Keratinocyte (primary cell): ENCODE measurements at regions not wholly inside any gene's neighbourhood (a gene's known extent, or its start where the extent isn't known, plus 50 kb on each side); places are given as distances from the start of the nearest gene placed in this dataset.

ENCODE experiments used
- CTCF ChIP-seq, 3 experiments: IDR thresholded peaks in 1 of 3; conservative IDR thresholded peaks in 1 of 3; optimal IDR thresholded peaks in 1 of 3; 2 replicates in 2 of 3; 3 replicates in 1 of 3; pipeline versions ENCODE3 to v1.5.1; 2011; ENCODE audit warnings: low read length in 3 of 3, mild to moderate bottlenecking in 3 of 3, moderate library complexity in 2 of 3, control low read depth in 1 of 3, inconsistent platforms in 1 of 3; ENCODE audit not compliant: insufficient read depth in 2 of 3; ENCODE audit errors: extremely low read depth in 1 of 3
- EZH2 ChIP-seq: IDR thresholded peaks from one replicate; pipeline ENCODE4 v1.6.1; 2012; ENCODE audit warnings: inconsistent platforms, mild to moderate bottlenecking, low read length, moderate library complexity

GRCh38 chr1:89465201-89465600 is 59.4 kb upstream of the LRRC8B start:
- TF ChIP-seq CTCF (optimal IDR thresholded peaks at IDR 0.05 in 1 of 3, IDR thresholded peaks at IDR 0.05 in 1 of 3, conservative IDR thresholded peaks at IDR 0.05 in 1 of 3; ENCODE audit: extremely low read depth in 1 of 3, insufficient read depth in 2 of 3, low read length in 3 of 3) (no peak), EZH2 (no peak)
